ENCODE measurements at regions not wholly inside any gene's neighbourhood (a gene's known extent, or its start where the extent isn't known, plus 50 kb on each side); places are given as distances from the start of the nearest gene placed in this dataset.

DNA sequence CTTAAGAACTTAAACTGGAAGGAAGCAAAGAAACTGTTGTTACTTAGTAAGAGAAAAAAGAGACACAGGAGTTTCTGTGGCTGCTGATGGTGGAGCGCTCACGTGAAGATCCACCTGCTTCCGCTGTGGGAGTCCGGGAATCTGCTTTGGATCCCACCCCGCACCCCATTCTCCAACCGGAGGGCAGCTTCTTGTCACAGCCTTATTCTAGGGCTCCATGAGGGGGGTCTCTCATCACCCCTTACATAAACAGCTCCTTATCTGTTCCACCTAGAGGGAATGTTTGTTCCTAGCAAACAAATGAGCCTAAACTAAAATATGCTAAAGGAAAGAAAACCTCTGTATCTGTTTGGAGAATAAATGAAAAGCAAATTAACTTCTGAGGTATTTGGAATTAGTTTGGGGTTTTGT is 280.5 kb downstream of the QKI start:
- TF ChIP-seq, protein P1, sequence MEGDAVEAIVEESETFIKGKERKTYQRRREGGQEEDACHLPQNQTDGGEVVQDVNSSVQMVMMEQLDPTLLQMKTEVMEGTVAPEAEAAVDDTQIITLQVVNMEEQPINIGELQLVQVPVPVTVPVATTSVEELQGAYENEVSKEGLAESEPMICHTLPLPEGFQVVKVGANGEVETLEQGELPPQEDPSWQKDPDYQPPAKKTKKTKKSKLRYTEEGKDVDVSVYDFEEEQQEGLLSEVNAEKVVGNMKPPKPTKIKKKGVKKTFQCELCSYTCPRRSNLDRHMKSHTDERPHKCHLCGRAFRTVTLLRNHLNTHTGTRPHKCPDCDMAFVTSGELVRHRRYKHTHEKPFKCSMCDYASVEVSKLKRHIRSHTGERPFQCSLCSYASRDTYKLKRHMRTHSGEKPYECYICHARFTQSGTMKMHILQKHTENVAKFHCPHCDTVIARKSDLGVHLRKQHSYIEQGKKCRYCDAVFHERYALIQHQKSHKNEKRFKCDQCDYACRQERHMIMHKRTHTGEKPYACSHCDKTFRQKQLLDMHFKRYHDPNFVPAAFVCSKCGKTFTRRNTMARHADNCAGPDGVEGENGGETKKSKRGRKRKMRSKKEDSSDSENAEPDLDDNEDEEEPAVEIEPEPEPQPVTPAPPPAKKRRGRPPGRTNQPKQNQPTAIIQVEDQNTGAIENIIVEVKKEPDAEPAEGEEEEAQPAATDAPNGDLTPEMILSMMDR (IDR thresholded peaks at IDR 0.05) = no peak
- TF ChIP-seq POLR2AphosphoS5 (IDR thresholded peaks at IDR 0.05) (no peak), POLR2A (IDR thresholded peaks at IDR 0.05) (no peak)
